LNCaP clone FGC (cell line): ENCODE measurements at regions not wholly inside any gene's neighbourhood (a gene's known extent, or its start where the extent isn't known, plus 50 kb on each side); places are given as distances from the start of the nearest gene placed in this dataset.

Experiments
- DNase-seq: peaks from one replicate; pipeline ENCODE4 v3.0.0-alpha.2; 2011; ENCODE audit warnings: low read depth
- H3K4me3 ChIP-seq: 2 replicates; pipeline ENCODE4 v1.5.1; 2011; ENCODE audit warnings: mild to moderate bottlenecking, low read depth, low read length, control low read depth
- CTCF ChIP-seq: IDR thresholded peaks from 2 replicates; pipeline ENCODE4 v1.5.1; 2012; ENCODE audit warnings: mild to moderate bottlenecking; ENCODE audit not compliant: control insufficient read depth, insufficient read depth; ENCODE audit errors: extremely low read depth

- no peak for DNase-seq
- TF ChIP-seq CTCF, result no peak
Observed at GRCh38 chr2:144270951-144271350, 249.0 kb downstream of the ZEB2 start.

GRCh38 chr2:144268036-144268678 lies 251.8 kb downstream of the ZEB2 start:
- DNase-seq, result no peak
- TF ChIP-seq CTCF, result no peak
- no peak overlapping the region for H3K4me3 ChIP-seq

More at GRCh38 chr2:144270951-144271350, 249.0 kb downstream of the ZEB2 start:
- H3K4me3 ChIP-seq, result no peak overlapping the region

- H3K4me3 ChIP-seq, result no peak overlapping the region
- no peak for TF ChIP-seq CTCF
- DNase-seq, result no peak
Observed at GRCh38 chr2:144267239-144267638, 252.7 kb downstream of the ZEB2 start.

GRCh38 chr2:144265654-144266053 lies 254.3 kb downstream of the ZEB2 start:
- H3K4me3 ChIP-seq, result no peak overlapping the region
- no peak for DNase-seq
- TF ChIP-seq CTCF, result no peak

GRCh38 chr2:144261966-144262365 lies 258.0 kb downstream of the ZEB2 start:
- DNase-seq, result no peak
- no peak for TF ChIP-seq CTCF
- no peak overlapping the region for H3K4me3 ChIP-seq

GRCh38 chr2:144261336-144261735 lies 258.6 kb downstream of the ZEB2 start:
- no peak for DNase-seq
- no peak overlapping the region for H3K4me3 ChIP-seq
- no peak for TF ChIP-seq CTCF

- no peak for DNase-seq
- no peak overlapping the region for H3K4me3 ChIP-seq
- no peak for TF ChIP-seq CTCF
Observed at GRCh38 chr2:144259332-144259731, 260.6 kb downstream of the ZEB2 start.
